GM12874 (cell line): ENCODE measurements at regions not wholly inside any gene's neighbourhood (a gene's known extent, or its start where the extent isn't known, plus 50 kb on each side); places are given as distances from the start of the nearest gene placed in this dataset.

Experiments
- CTCF ChIP-seq: IDR thresholded peaks from 2 replicates; pipeline ENCODE4 v1.5.1; 2011; ENCODE audit warnings: low read depth, mild to moderate bottlenecking, control low read depth, low read length, moderate library complexity; ENCODE audit not compliant: insufficient read depth

- TF ChIP-seq CTCF, result no peak
These were observed 127.5 kb upstream of the GPR26 start for GRCh38 chr10:123538401-123539320.

- no peak for TF ChIP-seq CTCF
These were observed 121.2 kb upstream of the GPR26 start for GRCh38 chr10:123544986-123545385.

GRCh38 chr10:123548770-123549169 is 117.4 kb upstream of the GPR26 start:
- no peak for TF ChIP-seq CTCF

GRCh38 chr10:123549761-123550454 is 116.2 kb upstream of the GPR26 start:
- no peak for TF ChIP-seq CTCF

- TF ChIP-seq CTCF, result no peak
These were observed 115.5 kb upstream of the GPR26 start for GRCh38 chr10:123550675-123551096.

- no peak for TF ChIP-seq CTCF
These were observed 114.9 kb upstream of the GPR26 start for GRCh38 chr10:123551259-123551658.

GRCh38 chr10:123552760-123553554 is 113.2 kb upstream of the GPR26 start:
- TF ChIP-seq CTCF, result no peak
